Vagina (tissue), 2 donors: ENCODE measurements at regions not wholly inside any gene's neighbourhood (a gene's known extent, or its start where the extent isn't known, plus 50 kb on each side); places are given as distances from the start of the nearest gene placed in this dataset.

Experiments
- DNase-seq, 2 donors: peaks; one replicate each; pipeline ENCODE4 v3.0.0-alpha.2; 2017; ENCODE audit errors: extremely low spot score in 2 of 2
- H3K27ac ChIP-seq: fragments of 200-600 bp; sonication (generic); one replicate; pipeline ENCODE4 v1.5.1; 2019
- H3K27me3 ChIP-seq: fragments of 200-600 bp; sonication (generic); one replicate; pipeline ENCODE4 v1.5.1; 2019
- H3K36me3 ChIP-seq, 2 donors: fragments of 200-600 bp; sonication (generic); one replicate each; pipeline ENCODE4 v1.5.1; 2017 to 2019
- H3K4me1 ChIP-seq: fragments of 200-600 bp; sonication (generic); one replicate; pipeline ENCODE4 v1.5.1; 2019
- H3K4me3 ChIP-seq, 2 donors: fragments of 200-600 bp; sonication (generic); 1 replicate in 1 of 2; 2 replicates in 1 of 2; pipeline ENCODE4 v1.5.1; 2016 to 2019
- H3K9me3 ChIP-seq: fragments of 200-600 bp; sonication (generic); one replicate; pipeline ENCODE4 v1.5.1; 2019
- CTCF ChIP-seq, 3 experiments: fragments of 450-650 bp in 2 of 3; fragments of 200-600 bp in 1 of 3; sonication (generic) in 1 of 3; IDR thresholded peaks; one replicate each; pipeline ENCODE4 v1.5.1; 2017 to 2019; ENCODE audit warnings: antibody characterized with exemption in 3 of 3, mild to moderate bottlenecking in 2 of 3, moderate library complexity in 2 of 3
- POLR2A ChIP-seq, 2 donors: fragments of 450-650 bp; IDR thresholded peaks; one replicate each; pipeline ENCODE4 v1.6.1; 2017; ENCODE audit warnings: antibody characterized with exemption in 2 of 2, mild to moderate bottlenecking in 2 of 2, moderate library complexity in 2 of 2
- POLR2AphosphoS5 ChIP-seq, 2 donors: sonication (generic); formaldehyde crosslinking; IDR thresholded peaks; one replicate each; pipeline ENCODE4 v1.9.0; 2017; ENCODE audit warnings: antibody characterized with exemption in 2 of 2, mild to moderate bottlenecking in 2 of 2, low read depth in 1 of 2; ENCODE audit not compliant: insufficient read depth in 1 of 2
- intact Hi-C: fragments of 100-400 bp; cut with DNase I; formaldehyde crosslinking; loops from one replicate; pipeline ENCODE4 v1.15.1; 2023

- H3K9me3 ChIP-seq, result no peaks in the 10 kb centered on the region
- intact Hi-C loops, result no loop called here
- no peak overlapping the region for H3K27ac ChIP-seq
- no peaks in the 10 kb centered on the region for H3K27me3 ChIP-seq
- H3K4me1 ChIP-seq, result no peaks in the 10 kb centered on the region
- no peak for DNase-seq
- H3K36me3 ChIP-seq, result no peaks in the 10 kb centered on the region
- no peak for TF ChIP-seq CTCF (IDR thresholded peaks at IDR 0.05)
- no peak overlapping the region for H3K4me3 ChIP-seq
These were observed 665.0 kb downstream of the NR2F1-AS1 start for GRCh38 chr5:92916036-92916435.

DNA sequence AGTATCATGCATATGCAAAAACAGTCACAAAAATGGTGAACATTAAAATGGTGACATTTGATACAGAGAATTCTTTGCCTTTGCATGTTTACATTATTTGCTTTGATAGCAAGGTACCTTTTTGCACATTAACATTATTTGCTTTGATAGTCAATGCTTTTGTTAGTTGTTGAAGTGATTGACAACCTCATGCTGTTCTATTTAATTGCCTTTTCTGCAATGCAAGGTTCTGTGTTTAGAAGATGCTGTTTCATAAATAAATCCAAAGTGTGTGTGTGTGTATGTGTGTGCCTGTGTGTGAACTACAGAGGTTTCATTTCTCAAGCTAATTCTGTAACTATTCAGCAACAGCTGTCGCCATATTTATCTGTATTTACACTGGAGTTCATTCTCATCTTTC lies 668.7 kb downstream of the NR2F1-AS1 start:
- H3K4me1 ChIP-seq, result peaks cover 10% of the 10 kb centered on the region
- H3K27me3 ChIP-seq, result no peaks in the 10 kb centered on the region
- H3K9me3 ChIP-seq, result no peaks in the 10 kb centered on the region
- intact Hi-C loops, result no loop called here
- no peak overlapping the region for H3K27ac ChIP-seq
- TF ChIP-seq CTCF (IDR thresholded peaks at IDR 0.05) (no peak), POLR2A (IDR thresholded peaks at IDR 0.05) (no peak)
- H3K36me3 ChIP-seq, result no peaks in the 10 kb centered on the region
- no peak overlapping the region for H3K4me3 ChIP-seq
- DNase-seq, result no peak

DNA sequence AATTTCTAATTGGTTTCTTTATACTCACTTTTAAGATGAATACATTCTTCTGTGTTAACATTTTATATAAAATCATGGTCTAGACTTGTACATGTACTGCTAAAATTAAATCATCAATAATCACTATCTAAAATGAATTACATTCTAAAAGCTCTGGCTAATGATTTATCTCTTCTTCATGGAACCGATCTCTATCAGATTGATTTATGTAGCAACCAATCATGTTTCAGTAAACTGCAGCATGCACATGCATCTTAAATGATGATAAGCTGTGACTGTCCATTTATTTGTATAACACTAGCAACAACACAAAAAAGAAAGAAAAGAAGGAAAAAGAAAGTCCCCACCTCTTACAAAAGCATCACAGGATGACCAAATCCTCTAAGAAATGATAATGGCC lies 669.2 kb downstream of the NR2F1-AS1 start:
- Histone ChIP-seq H3K4me1 (peaks cover 10% of the 10 kb centered on the region), H3K9me3 (no peaks in the 10 kb centered on the region), H3K27ac (no peak overlapping the region), H3K27me3 (no peaks in the 10 kb centered on the region), H3K4me3 (no peak overlapping the region), H3K36me3 (no peaks in the 10 kb centered on the region)
- TF ChIP-seq POLR2A (IDR thresholded peaks at IDR 0.05), result no peak
- no peak for TF ChIP-seq CTCF (IDR thresholded peaks at IDR 0.05)
- TF ChIP-seq POLR2AphosphoS5 (IDR thresholded peaks at IDR 0.05; ENCODE audit: insufficient read depth in 1 of 2, low read depth in 1 of 2), result no peak
- DNase-seq, result no peak
- intact Hi-C loops, result no loop called here

- H3K27me3 ChIP-seq, result no peaks in the 10 kb centered on the region
- intact Hi-C loops, result no loop called here
- DNase-seq, result no peak
These were observed 669.7 kb downstream of the NR2F1-AS1 start for GRCh38 chr5:92911293-92911692.

GRCh38 chr5:92909602-92909962 lies 671.4 kb downstream of the NR2F1-AS1 start:
- TF ChIP-seq POLR2AphosphoS5 (IDR thresholded peaks at IDR 0.05; ENCODE audit: insufficient read depth in 1 of 2, low read depth in 1 of 2) (no peak), CTCF (IDR thresholded peaks at IDR 0.05) (no peak), POLR2A (IDR thresholded peaks at IDR 0.05) (no peak)
- Histone ChIP-seq H3K27ac (no peak overlapping the region), H3K4me3 (no peak overlapping the region), H3K27me3 (no peaks in the 10 kb centered on the region), H3K36me3 (no peaks in the 10 kb centered on the region), H3K9me3 (no peaks in the 10 kb centered on the region), H3K4me1 (peaks cover 10% of the 10 kb centered on the region)
- DNase-seq, result no peak
- intact Hi-C loops, result no loop called here

More at GRCh38 chr5:92911293-92911692, 669.7 kb downstream of the NR2F1-AS1 start:
- no peak for TF ChIP-seq POLR2A (IDR thresholded peaks at IDR 0.05)
- TF ChIP-seq POLR2AphosphoS5 (IDR thresholded peaks at IDR 0.05; ENCODE audit: insufficient read depth in 1 of 2, low read depth in 1 of 2), result no peak
- no peak for TF ChIP-seq CTCF (IDR thresholded peaks at IDR 0.05)
- Histone ChIP-seq H3K27ac (no peak overlapping the region), H3K36me3 (no peaks in the 10 kb centered on the region), H3K4me1 (peaks cover 10% of the 10 kb centered on the region), H3K9me3 (no peaks in the 10 kb centered on the region), H3K4me3 (no peak overlapping the region)
